ENCODE measurements at regions not wholly inside any gene's neighbourhood (a gene's known extent, or its start where the extent isn't known, plus 50 kb on each side); places are given as distances from the start of the nearest gene placed in this dataset.

DNA sequence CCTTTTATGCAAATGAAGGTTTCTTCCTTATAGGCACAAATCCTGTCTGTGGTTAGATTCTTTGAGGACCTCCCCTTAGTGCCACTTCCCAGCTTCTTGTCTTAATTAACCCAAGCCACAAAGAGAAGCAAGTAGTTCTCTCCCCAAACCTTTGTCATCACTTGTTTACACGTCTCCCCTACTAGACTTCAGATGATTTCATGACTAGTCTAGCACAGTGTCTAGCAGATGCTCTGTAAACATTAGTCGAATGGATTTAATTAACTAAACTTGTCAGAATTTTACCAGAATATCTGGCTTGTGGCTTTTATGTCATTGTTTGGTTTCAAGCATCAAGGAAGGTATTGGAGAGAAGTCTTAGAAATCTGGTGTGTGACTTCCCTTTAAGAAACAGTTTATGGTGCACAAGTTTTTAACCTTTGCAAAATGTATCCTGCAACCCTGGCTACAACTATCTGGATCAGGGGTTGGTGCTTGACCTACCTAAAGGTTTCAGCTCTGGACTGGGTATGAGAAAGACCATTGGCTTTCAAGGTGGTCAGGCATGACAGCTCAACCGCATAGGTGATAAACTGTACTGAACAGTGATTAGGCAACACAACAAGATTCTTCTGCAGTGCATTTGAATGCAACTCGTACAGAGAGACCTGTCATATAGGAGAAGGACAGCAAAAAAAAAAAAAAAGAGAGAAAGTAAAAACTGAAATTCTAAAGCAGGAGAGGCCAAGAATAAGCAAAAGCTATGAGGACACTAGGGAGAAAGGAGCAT, 93.2 kb upstream of the CCDC150 start:
- no peaks in the 10 kb centered on the region for H3K4me1 Mint-ChIP-seq
- Histone ChIP-seq H3K36me3 (replicated peaks in 1 of 2; ENCODE audit: control insufficient read depth in 1 of 2, insufficient read depth in 2 of 2, low read length in 2 of 2) (no peaks in the 10 kb centered on the region), H3K79me2 (ENCODE audit: insufficient read depth, low read length) (no peaks in the 10 kb centered on the region), H2AFZ (ENCODE audit: insufficient read depth, low read depth, low read length, poor library complexity, severe bottlenecking) (no peak overlapping the region), H3K4me2 (replicated peaks; ENCODE audit: extremely low read depth, low read length, poor library complexity, severe bottlenecking) (no peak overlapping the region), H3K9me3 (replicated peaks in 1 of 2; ENCODE audit: control insufficient read depth in 1 of 2, insufficient read depth in 1 of 2, low read length in 2 of 2) (no peaks in the 10 kb centered on the region), H3K27ac (ENCODE audit: low read depth in 1 of 2, low read length in 2 of 2) (no peak overlapping the region), H3K4me3 (replicated peaks in 1 of 3; ENCODE audit: low read depth in 2 of 3, low read length in 3 of 3) (no peak overlapping the region), H4K20me1 (ENCODE audit: insufficient read depth, low read length) (no peaks in the 10 kb centered on the region), H3K4me1 (ENCODE audit: control insufficient read depth in 1 of 2, insufficient read depth in 2 of 2, low read length in 2 of 2) (no peaks in the 10 kb centered on the region), H3K9ac (ENCODE audit: insufficient read depth, low read length, poor library complexity, severe bottlenecking) (no peak overlapping the region), H3K27me3 (ENCODE audit: control insufficient read depth in 2 of 2, insufficient read depth in 2 of 2, low read length in 2 of 2) (peaks cover 0 to 2% of the 10 kb centered on the region in 2 donors)
- no peaks in the 10 kb centered on the region for H3K36me3 Mint-ChIP-seq
- TF ChIP-seq CTCF (IDR thresholded peaks at IDR 0.05) = no peak
- H3K27me3 Mint-ChIP-seq (ENCODE audit: low read depth in 3 of 3) = peaks cover 1 to 16% (median 10%) of the 10 kb centered on the region in 3 donors
- no peak for DNase-seq
- no peak overlapping the region for H3K4me3 Mint-ChIP-seq
- intact Hi-C loops (cut with micrococcal nuclease) = no loop called here
- no peak overlapping the region for H3K27ac Mint-ChIP-seq
- 93% methylated on average over 2 of the region's 4 CpGs for WGBS (ENCODE audit: insufficient coverage)
- no peaks in the 10 kb centered on the region for H3K9me3 Mint-ChIP-seq

DNA sequence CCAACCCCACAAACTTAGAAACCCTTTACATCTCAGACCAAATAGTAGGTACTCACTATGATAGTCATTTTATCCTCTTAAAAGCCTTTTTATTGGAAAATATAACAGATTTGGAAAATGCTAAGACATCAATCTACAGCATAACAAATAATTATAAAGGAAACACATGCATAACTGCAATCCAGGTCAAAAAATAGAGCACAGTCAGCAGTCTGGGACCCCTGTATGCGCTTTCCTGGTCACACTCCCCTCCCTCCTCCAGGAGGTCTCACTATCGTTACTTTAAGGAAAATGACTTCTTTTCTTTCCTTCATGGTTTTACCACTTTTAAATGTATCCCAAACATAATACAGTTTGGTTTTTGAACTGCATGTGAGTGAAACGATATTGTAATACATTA, 90.5 kb upstream of the CCDC150 start:
- peaks cover 5 to 18% (median 8%) of the 10 kb centered on the region in 3 donors for H3K27me3 Mint-ChIP-seq (ENCODE audit: low read depth in 3 of 3)
- no peaks in the 10 kb centered on the region for H3K36me3 Mint-ChIP-seq
- no peak for DNase-seq
- no peaks in the 10 kb centered on the region for H3K79me2 ChIP-seq (ENCODE audit: insufficient read depth, low read length)
- H3K9me3 ChIP-seq (replicated peaks in 1 of 2; ENCODE audit: control insufficient read depth in 1 of 2, insufficient read depth in 1 of 2, low read length in 2 of 2) = no peaks in the 10 kb centered on the region
- WGBS (ENCODE audit: insufficient coverage) = 83% methylated on average over 1 of the region's 3 CpGs
- H3K27ac ChIP-seq (ENCODE audit: low read depth in 1 of 2, low read length in 2 of 2) = no peak overlapping the region
- no peaks in the 10 kb centered on the region for H3K36me3 ChIP-seq (replicated peaks in 1 of 2; ENCODE audit: control insufficient read depth in 1 of 2, insufficient read depth in 2 of 2, low read length in 2 of 2)
- H3K9me3 Mint-ChIP-seq = peaks cover 0 to 2% (median 0%) of the 10 kb centered on the region in 7 donors
- no peak overlapping the region for H3K4me3 ChIP-seq (replicated peaks in 1 of 3; ENCODE audit: low read depth in 2 of 3, low read length in 3 of 3)
- H3K4me1 ChIP-seq (ENCODE audit: control insufficient read depth in 1 of 2, insufficient read depth in 2 of 2, low read length in 2 of 2) = no peaks in the 10 kb centered on the region
- no peak overlapping the region for H3K27ac Mint-ChIP-seq
- H2AFZ ChIP-seq (ENCODE audit: insufficient read depth, low read depth, low read length, poor library complexity, severe bottlenecking) = no peak overlapping the region
- intact Hi-C loops (cut with micrococcal nuclease) = no loop called here
- no peaks in the 10 kb centered on the region for H4K20me1 ChIP-seq (ENCODE audit: insufficient read depth, low read length)
- peaks cover 0 to 2% of the 10 kb centered on the region in 2 donors for H3K27me3 ChIP-seq (ENCODE audit: control insufficient read depth in 2 of 2, insufficient read depth in 2 of 2, low read length in 2 of 2)
- no peak for TF ChIP-seq CTCF (IDR thresholded peaks at IDR 0.05)
- no peak overlapping the region for H3K4me3 Mint-ChIP-seq
- no peaks in the 10 kb centered on the region for H3K4me1 Mint-ChIP-seq
- H3K9ac ChIP-seq (ENCODE audit: insufficient read depth, low read length, poor library complexity, severe bottlenecking) = no peak overlapping the region
- H3K4me2 ChIP-seq (replicated peaks; ENCODE audit: extremely low read depth, low read length, poor library complexity, severe bottlenecking) = no peak overlapping the region

Data from CD14-positive monocyte (primary cell).